Suprapubic skin (tissue), 4 donors: ENCODE measurements at regions not wholly inside any gene's neighbourhood (a gene's known extent, or its start where the extent isn't known, plus 50 kb on each side); places are given as distances from the start of the nearest gene placed in this dataset.
"Not testable (repeated sequence)": the region's sequence is repeated elsewhere in the genome, so short reads cannot be mapped to it uniquely, and the experiment has no call there.

Experiments
- EP300 ChIP-seq: sonication (generic); formaldehyde crosslinking; IDR thresholded peaks from one replicate; pipeline ENCODE4 v1.6.1; 2017; ENCODE audit warnings: antibody characterized with exemption
- POLR2A ChIP-seq, 2 donors: fragments of 450-650 bp; IDR thresholded peaks; one replicate each; pipeline ENCODE4 v1.6.1; 2017; ENCODE audit warnings: antibody characterized with exemption in 2 of 2, mild to moderate bottlenecking in 2 of 2, moderate library complexity in 2 of 2
- POLR2AphosphoS5 ChIP-seq, 3 donors: sonication (generic); formaldehyde crosslinking; IDR thresholded peaks; one replicate each; pipeline ENCODE4 v1.6.1; 2017; ENCODE audit warnings: antibody characterized with exemption in 3 of 3
- TF ChIP-seq, protein P1 (sequence below), 2 donors: fragments of 200-600 bp in 1 of 2; fragments of 450-650 bp in 1 of 2; sonication (generic) in 1 of 2; IDR thresholded peaks; one replicate each; pipeline ENCODE4 v1.5.1; 2016 to 2019; ENCODE audit warnings: antibody characterized with exemption in 2 of 2, mild to moderate bottlenecking in 1 of 2, moderate library complexity in 1 of 2

DNA sequence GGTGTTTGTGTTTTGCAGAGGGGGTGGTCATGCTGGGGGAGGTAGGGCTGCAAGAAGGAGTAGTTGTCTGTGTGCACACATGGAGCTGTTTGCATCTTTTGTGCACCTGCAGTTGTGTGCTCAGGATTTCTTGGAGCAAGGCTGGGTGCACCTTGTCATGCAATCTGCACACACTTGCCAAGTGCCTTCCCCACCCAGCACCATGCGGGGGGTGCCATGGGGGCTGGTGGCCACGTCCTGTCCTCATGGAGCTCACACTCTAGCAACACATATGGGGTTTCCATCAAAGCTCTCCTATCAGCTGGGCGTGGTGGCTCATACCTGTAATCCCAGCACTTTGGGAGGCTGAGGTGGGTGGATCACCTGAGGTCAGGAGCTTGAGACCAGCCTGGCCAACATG is 111.6 kb downstream of the CRLF3 start:
- TF ChIP-seq POLR2AphosphoS5 (IDR thresholded peaks at IDR 0.05); POLR2A (IDR thresholded peaks at IDR 0.05); EP300: not testable (repeated sequence)
- TF ChIP-seq, protein P1, sequence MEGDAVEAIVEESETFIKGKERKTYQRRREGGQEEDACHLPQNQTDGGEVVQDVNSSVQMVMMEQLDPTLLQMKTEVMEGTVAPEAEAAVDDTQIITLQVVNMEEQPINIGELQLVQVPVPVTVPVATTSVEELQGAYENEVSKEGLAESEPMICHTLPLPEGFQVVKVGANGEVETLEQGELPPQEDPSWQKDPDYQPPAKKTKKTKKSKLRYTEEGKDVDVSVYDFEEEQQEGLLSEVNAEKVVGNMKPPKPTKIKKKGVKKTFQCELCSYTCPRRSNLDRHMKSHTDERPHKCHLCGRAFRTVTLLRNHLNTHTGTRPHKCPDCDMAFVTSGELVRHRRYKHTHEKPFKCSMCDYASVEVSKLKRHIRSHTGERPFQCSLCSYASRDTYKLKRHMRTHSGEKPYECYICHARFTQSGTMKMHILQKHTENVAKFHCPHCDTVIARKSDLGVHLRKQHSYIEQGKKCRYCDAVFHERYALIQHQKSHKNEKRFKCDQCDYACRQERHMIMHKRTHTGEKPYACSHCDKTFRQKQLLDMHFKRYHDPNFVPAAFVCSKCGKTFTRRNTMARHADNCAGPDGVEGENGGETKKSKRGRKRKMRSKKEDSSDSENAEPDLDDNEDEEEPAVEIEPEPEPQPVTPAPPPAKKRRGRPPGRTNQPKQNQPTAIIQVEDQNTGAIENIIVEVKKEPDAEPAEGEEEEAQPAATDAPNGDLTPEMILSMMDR (IDR thresholded peaks at IDR 0.05) = not testable (repeated sequence)
